ENCODE measurements at regions not wholly inside any gene's neighbourhood (a gene's known extent, or its start where the extent isn't known, plus 50 kb on each side); places are given as distances from the start of the nearest gene placed in this dataset.

DNA sequence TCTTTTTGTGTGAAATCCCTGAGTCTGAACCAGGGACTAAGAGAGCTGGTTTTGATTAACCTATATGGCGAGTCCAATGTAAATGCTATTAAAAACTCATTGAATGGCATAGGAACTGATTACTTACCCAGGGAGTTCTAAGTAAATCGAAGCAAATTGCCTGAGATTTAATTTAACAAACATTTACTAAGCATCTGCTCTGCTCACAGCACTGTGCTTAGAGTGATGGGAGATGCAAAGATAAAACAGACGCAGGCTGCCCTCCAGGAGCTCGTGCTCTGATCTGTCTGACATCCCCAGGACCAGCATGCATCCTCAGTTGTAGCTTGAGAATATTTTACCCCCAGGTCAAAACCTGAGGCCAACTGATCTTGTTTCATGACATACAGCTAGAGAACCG lies 247.9 kb downstream of the NR2F2 start:
- Histone ChIP-seq H3K4me3 (replicated peaks in 1 of 3) (no peak overlapping the region), H3K27ac (no peak overlapping the region), H3K36me3 (no peaks in the 10 kb centered on the region), H3K9me3 (no peaks in the 10 kb centered on the region), H3K27me3 (no peaks in the 10 kb centered on the region), H3K4me1 (no peaks in the 10 kb centered on the region)
- no peak for TF ChIP-seq POLR2A (IDR thresholded peaks at IDR 0.05)
- TF ChIP-seq, protein P1, sequence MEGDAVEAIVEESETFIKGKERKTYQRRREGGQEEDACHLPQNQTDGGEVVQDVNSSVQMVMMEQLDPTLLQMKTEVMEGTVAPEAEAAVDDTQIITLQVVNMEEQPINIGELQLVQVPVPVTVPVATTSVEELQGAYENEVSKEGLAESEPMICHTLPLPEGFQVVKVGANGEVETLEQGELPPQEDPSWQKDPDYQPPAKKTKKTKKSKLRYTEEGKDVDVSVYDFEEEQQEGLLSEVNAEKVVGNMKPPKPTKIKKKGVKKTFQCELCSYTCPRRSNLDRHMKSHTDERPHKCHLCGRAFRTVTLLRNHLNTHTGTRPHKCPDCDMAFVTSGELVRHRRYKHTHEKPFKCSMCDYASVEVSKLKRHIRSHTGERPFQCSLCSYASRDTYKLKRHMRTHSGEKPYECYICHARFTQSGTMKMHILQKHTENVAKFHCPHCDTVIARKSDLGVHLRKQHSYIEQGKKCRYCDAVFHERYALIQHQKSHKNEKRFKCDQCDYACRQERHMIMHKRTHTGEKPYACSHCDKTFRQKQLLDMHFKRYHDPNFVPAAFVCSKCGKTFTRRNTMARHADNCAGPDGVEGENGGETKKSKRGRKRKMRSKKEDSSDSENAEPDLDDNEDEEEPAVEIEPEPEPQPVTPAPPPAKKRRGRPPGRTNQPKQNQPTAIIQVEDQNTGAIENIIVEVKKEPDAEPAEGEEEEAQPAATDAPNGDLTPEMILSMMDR (IDR thresholded peaks at IDR 0.05): no peak
- no peak for DNase-seq
- intact Hi-C loops (cut with DNase I): no loop called here
- WGBS, 2 donors: 77 to 86% methylated on average over 5 of the region's 5 CpGs

DNA sequence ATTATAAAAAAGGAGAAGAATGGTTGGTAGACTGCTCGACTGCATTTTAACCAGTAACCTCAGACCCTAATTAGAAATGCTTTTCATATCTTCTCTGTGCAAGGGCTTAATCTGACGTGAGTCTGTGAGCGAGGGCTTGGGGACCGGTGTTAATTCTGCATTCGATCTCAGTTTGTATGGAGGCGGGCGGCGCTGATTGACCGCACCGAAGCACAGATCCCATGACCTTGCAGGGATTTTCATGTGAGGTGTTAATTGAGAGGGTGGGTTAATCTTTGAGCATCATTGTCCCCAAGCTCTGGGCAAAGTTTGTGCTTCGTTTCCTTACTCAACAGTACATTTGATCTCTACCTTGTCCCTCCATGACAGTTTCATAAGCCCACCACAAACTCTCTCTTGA lies 250.9 kb downstream of the NR2F2 start:
- no peaks in the 10 kb centered on the region for H3K27me3 ChIP-seq
- no peak for TF ChIP-seq POLR2A (IDR thresholded peaks at IDR 0.05)
- TF ChIP-seq, protein P1 (IDR thresholded peaks at IDR 0.05): no peak
- H3K4me1 ChIP-seq: no peaks in the 10 kb centered on the region
- no peaks in the 10 kb centered on the region for H3K36me3 ChIP-seq
- no peak for DNase-seq
- H3K27ac ChIP-seq: no peak overlapping the region
- H3K4me3 ChIP-seq (replicated peaks in 1 of 3): no peak overlapping the region
- 83 to 87% methylated on average over 11 of the region's 11 CpGs for WGBS, 2 donors
- no peaks in the 10 kb centered on the region for H3K9me3 ChIP-seq
- intact Hi-C loops (cut with DNase I): no loop called here

DNA sequence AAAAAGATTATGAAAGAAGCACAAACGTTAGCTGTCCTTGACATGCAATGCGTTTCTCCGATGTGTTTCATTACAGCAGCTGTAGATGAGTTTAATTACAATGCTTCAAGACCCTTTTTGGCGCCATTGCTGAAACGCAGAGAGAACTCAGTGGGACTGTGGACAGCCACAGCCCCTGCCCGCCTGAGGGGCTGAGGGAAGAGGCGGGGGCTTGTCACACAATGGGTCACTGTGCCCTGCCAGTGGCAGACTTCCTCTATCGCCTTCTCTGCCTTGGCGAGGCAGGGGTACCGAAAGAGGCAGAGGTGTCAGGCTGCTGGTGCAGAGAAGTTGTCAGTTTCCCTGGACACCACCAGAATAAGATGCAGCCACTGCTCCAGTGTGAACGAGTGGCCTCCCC lies 252.0 kb downstream of the NR2F2 start:
- WGBS, 2 donors: 88% methylated on average over 11 of the region's 11 CpGs
- intact Hi-C loops (cut with DNase I): no loop called here
- TF ChIP-seq, protein P1 (IDR thresholded peaks at IDR 0.05): no peak
- no peak for TF ChIP-seq POLR2A (IDR thresholded peaks at IDR 0.05)

DNA sequence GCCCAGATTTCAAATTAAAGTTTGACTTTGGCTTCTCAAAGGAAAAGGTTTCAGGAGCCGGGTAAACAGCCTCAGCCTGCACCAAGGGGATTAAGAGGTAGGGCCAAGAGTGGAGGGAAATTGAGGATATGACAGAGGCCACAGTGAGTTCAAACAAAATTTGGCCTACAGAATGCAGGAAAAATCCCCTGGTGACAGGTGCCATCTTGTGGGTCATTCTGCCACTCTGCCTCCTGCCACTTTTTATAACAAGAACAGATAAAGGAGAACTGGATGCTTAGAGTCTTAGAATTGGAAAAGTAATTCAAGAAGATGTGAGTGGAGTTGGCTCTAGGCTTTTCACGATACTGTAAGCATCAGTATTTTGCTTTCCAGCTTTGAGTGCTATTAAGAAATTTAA lies 253.2 kb downstream of the NR2F2 start:
- Histone ChIP-seq H3K36me3 (no peaks in the 10 kb centered on the region), H3K27me3 (no peaks in the 10 kb centered on the region), H3K4me3 (replicated peaks in 1 of 3) (no peak overlapping the region), H3K4me1 (no peaks in the 10 kb centered on the region), H3K27ac (no peak overlapping the region), H3K9me3 (no peaks in the 10 kb centered on the region)
- intact Hi-C loops (cut with DNase I): no loop called here
- 79 to 82% methylated on average over 2 of the region's 2 CpGs for WGBS, 2 donors
- no peak for TF ChIP-seq POLR2A (IDR thresholded peaks at IDR 0.05)
- TF ChIP-seq, protein P1 (IDR thresholded peaks at IDR 0.05): no peak
- DNase-seq: no peak

More for the DNA sequence above, 252.0 kb downstream of the NR2F2 start:
- H3K27me3 ChIP-seq: no peaks in the 10 kb centered on the region
- no peaks in the 10 kb centered on the region for H3K36me3 ChIP-seq
- H3K9me3 ChIP-seq: no peaks in the 10 kb centered on the region
- H3K4me1 ChIP-seq: no peaks in the 10 kb centered on the region
- no peak for DNase-seq
- no peak overlapping the region for H3K4me3 ChIP-seq (replicated peaks in 1 of 3)
- H3K27ac ChIP-seq: no peak overlapping the region

DNA sequence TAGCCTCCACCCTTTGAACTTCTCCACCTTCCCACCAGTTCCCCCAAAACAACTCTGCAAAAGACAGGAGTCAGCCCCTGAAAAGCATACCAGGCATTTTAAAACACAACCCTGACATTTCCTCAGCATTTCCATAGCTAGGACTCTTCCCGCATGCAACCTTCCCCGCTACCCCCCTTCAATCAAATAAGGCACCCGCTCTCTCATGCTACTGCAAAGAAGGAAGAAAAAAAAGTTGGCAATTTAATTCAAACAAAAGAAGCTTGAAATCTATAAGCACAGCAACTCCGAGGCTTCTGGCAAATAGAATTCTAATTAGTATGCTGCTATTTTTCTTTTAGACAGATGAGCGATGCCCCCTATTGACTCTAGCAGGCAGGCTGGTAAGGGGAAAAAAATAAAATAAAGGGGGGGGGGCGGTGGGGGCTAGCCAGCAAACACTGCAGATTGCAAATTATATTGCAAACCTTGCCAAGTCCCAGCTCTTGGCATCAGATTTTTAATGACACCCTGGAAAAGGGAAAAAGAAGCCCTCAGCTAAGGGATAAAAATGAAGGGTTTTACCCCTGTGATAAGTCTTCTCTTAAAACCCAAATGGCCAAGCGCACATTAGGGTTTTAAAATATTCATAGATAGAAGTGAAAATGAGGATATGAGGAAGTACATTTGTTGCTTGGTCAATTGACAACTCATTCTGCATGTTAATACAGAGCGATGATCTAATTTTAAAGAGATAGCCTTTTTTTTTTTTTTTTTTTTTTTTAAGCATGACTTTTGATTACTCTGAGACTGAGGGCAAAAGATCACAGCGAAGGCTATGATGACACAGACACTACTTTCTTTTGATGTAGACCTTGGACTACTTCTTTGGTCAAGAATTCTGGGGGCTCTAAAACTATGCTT lies 255.2 kb downstream of the NR2F2 start:
- intact Hi-C loops (cut with DNase I): no loop called here
- 46 to 51% methylated on average over 9 of the region's 9 CpGs for WGBS, 2 donors
- Histone ChIP-seq H3K27ac (no peak overlapping the region), H3K4me3 (replicated peaks in 1 of 3) (no peak overlapping the region), H3K4me1 (no peaks in the 10 kb centered on the region), H3K9me3 (no peaks in the 10 kb centered on the region), H3K27me3 (no peaks in the 10 kb centered on the region), H3K36me3 (no peaks in the 10 kb centered on the region)
- DNase-seq: no peak
- TF ChIP-seq, protein P1 (IDR thresholded peaks at IDR 0.05): peak in 1 of 6 experiments; percentile 8
- TF ChIP-seq POLR2A (IDR thresholded peaks at IDR 0.05): no peak

All from thyroid gland (tissue), 4 donors.